Bronchial epithelial cell (primary cell): ENCODE measurements at regions not wholly inside any gene's neighbourhood (a gene's known extent, or its start where the extent isn't known, plus 50 kb on each side); places are given as distances from the start of the nearest gene placed in this dataset.
"Not testable (repeated sequence)": the region's sequence is repeated elsewhere in the genome, so short reads cannot be mapped to it uniquely, and the experiment has no call there.

ENCODE experiments used
- DNase-seq: peaks from one replicate; pipeline ENCODE4 v3.0.0-alpha.2; 2010; ENCODE audit warnings: low read depth
- FAIRE-seq: peaks from 2 replicates; lab custom pipeline; 2011; peaks lifted over from hg19 to GRCh38; lab: Jason Lieb, UNC
- H3K27me3 ChIP-seq: 2 replicates; pipeline ENCODE4 v1.5.1; 2011; ENCODE audit warnings: low read length; ENCODE audit not compliant: control insufficient read depth, insufficient read depth
- H3K36me3 ChIP-seq: 2 replicates; pipeline ENCODE4 v1.5.1; 2011; ENCODE audit warnings: low read length; ENCODE audit not compliant: control insufficient read depth, insufficient read depth
- H3K4me3 ChIP-seq: 2 replicates; pipeline ENCODE4 v1.5.1; 2011; ENCODE audit warnings: mild to moderate bottlenecking, low read depth, low read length, control low read depth
- CTCF ChIP-seq: IDR thresholded peaks from 2 replicates; pipeline ENCODE4 v1.5.1; 2011; ENCODE audit warnings: mild to moderate bottlenecking, moderate library complexity, low read length, control low read depth, inconsistent platforms; ENCODE audit not compliant: insufficient read depth, severe bottlenecking

DNA sequence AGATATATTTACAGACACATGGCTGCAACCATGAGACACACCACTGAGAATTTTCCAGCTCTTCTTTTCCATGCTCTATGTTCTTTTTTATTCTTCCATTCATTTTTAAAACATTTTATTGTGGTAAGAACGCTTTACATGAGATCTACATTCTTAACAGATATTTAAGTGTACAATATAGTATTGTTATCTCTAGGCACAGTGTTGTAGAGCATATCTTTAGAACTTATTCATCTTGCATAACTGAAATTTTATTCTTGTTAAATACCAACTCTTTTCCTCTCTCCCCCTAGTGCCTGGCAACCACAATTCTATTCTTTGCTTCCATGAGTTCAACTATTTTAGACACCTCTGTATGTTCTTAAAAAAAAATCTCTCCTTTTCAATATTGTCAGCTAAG is 67.1 kb upstream of the HABP2 start:
- no peaks in the 10 kb centered on the region for H3K27me3 ChIP-seq
- H3K4me3 ChIP-seq: no peak overlapping the region
- no peaks in the 10 kb centered on the region for H3K36me3 ChIP-seq
- DNase-seq (no peak), FAIRE-seq (no peak)
- no peak for TF ChIP-seq CTCF

DNA sequence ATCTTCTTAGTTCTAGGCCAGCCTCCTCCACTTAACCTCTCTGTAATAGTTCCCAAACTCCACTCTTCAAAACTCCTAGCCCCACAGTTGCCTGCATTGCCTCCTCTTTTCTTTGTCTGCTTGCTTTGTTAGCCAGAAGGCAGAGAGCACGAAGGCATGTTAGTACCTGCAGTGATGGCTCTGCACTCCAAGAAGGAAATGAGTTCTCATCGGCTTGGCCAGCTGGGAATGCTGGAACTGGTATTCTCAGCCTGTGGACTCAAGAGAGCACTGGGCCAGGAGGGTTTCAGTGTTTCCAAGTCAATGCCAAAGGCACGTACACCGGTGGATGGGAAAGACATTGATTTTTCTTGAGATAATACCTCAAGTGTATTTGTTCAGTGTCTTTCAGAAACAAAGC is 66.3 kb upstream of the HABP2 start:
- FAIRE-seq (no peak), DNase-seq (peak; percentile 82)
- TF ChIP-seq CTCF: no peak
- Histone ChIP-seq H3K4me3 (no peak overlapping the region), H3K27me3 (no peaks in the 10 kb centered on the region), H3K36me3 (no peaks in the 10 kb centered on the region)

DNA sequence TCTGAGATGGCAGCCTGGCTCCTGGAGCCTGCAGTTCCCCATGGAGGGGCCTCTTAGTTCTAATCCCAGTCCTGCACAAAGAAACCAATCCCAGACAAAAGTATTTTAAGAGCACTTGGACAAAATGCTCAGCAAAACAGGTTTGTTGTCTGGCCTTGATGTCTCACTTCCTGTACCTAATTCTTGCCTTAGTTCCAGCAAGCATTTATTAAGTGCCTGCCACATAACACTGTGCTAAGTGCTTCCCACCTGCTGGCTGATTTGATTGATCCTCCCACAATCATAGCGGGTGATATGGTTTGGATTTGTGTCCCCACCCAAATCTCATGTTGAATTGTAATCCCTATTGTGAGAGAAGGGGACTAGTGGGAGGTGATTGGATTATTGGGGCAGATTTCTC is 65.7 kb upstream of the HABP2 start:
- FAIRE-seq: no peak

GRCh38 chr10:113488186-113488585 is 64.7 kb upstream of the HABP2 start:
- TF ChIP-seq CTCF: no peak
- FAIRE-seq: no peak
- no peak for DNase-seq
- Histone ChIP-seq H3K4me3 (no peak overlapping the region), H3K27me3 (no peaks in the 10 kb centered on the region), H3K36me3 (no peaks in the 10 kb centered on the region)

More for the DNA sequence above, 65.7 kb upstream of the HABP2 start:
- Histone ChIP-seq H3K4me3 (no peak overlapping the region), H3K36me3 (no peaks in the 10 kb centered on the region), H3K27me3 (no peaks in the 10 kb centered on the region)
- DNase-seq: peak; percentile 63
- TF ChIP-seq CTCF: no peak

DNA sequence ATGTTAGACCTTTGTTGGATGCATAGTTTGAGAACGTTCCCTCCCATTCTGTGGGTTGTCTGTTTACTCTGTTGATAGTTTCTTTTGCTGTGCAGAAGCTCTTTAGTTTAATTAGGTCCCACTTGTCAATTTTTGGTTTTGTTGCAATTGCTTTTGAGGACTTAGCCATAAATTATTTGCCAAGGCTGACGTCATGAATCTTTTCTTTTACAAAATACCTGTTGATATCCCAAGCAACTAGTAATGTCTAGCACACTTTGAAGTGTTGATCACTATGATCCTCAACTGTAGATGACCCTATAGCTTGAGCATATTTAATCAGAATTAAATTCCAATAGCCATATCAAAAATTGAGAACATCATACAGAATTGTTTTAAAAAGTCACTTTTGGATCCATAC is 63.3 kb upstream of the HABP2 start:
- not testable (repeated sequence) for H3K4me3 ChIP-seq, H3K36me3 ChIP-seq, DNase-seq, FAIRE-seq, H3K27me3 ChIP-seq

GRCh38 chr10:113491967-113492565 is 60.8 kb upstream of the HABP2 start:
- Histone ChIP-seq H3K4me3 (no peak overlapping the region), H3K27me3 (no peaks in the 10 kb centered on the region), H3K36me3 (no peaks in the 10 kb centered on the region)
- DNase-seq (no peak), FAIRE-seq (no peak)
- TF ChIP-seq CTCF: no peak
